ENCODE measurements at regions not wholly inside any gene's neighbourhood (a gene's known extent, or its start where the extent isn't known, plus 50 kb on each side); places are given as distances from the start of the nearest gene placed in this dataset.
"Not testable (repeated sequence)": the region's sequence is repeated elsewhere in the genome, so short reads cannot be mapped to it uniquely, and the experiment has no call there.

DNA sequence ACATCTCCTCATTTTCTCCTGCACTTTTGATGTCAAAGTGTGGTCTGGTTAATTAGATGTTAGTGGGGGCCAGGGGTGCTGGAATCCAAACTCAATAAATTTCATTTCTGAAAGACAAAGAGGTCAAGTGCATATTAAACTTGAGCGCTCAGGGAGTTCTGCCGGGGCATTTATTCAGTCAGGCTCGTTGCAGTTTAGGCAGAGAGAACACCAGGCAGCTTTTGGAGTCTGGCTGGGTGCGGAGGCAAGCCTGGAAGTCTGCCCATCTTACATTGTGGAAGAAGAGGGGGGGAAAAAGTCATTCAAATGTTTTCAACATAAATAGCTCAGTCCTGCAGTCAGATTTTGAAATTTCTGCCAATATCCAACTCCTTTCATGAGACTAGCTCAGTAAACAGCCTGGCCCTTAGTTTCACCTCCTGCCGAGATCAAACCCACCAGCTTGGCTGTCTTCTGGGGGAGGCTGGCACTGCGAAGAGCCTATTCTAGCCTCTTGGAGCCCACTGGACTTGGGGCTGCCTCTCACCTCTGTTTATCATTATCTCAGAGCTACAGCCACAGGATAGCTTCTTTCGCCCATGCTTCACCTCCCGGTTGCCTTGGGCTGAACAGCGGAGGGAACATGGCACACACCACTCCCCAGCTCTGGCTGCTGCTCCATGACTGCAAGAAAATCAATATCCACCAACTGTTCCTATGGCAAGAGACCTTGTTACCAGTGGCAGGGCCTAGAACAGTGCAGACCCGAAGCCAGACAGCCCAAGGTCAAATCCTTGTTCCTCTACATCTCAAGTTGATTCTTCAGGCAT lies 177.4 kb upstream of the CDH5 start:
- FAIRE-seq (no peak), DNase-seq (ENCODE audit: insufficient read length, low spot score) (no peak)
- TF ChIP-seq POLR2A (IDR thresholded peaks at IDR 0.05; ENCODE audit: low read depth, low read length) = no peak

- DNase-seq (ENCODE audit: insufficient read length, low spot score) (no peak), FAIRE-seq (no peak)
- no peak for TF ChIP-seq POLR2A (IDR thresholded peaks at IDR 0.05; ENCODE audit: low read depth, low read length)
Measured at GRCh38 chr16:66186251-66186785, 180.2 kb upstream of the CDH5 start.

GRCh38 chr16:66182592-66182991 lies 183.9 kb upstream of the CDH5 start:
- DNase-seq (ENCODE audit: insufficient read length, low spot score) (no peak), FAIRE-seq (no peak)
- no peak for TF ChIP-seq POLR2A (IDR thresholded peaks at IDR 0.05; ENCODE audit: low read depth, low read length)

GRCh38 chr16:66176731-66177130 lies 189.8 kb upstream of the CDH5 start:
- TF ChIP-seq POLR2A (IDR thresholded peaks at IDR 0.05; ENCODE audit: low read depth, low read length) = no peak
- FAIRE-seq (no peak), DNase-seq (ENCODE audit: insufficient read length, low spot score) (no peak)

DNA sequence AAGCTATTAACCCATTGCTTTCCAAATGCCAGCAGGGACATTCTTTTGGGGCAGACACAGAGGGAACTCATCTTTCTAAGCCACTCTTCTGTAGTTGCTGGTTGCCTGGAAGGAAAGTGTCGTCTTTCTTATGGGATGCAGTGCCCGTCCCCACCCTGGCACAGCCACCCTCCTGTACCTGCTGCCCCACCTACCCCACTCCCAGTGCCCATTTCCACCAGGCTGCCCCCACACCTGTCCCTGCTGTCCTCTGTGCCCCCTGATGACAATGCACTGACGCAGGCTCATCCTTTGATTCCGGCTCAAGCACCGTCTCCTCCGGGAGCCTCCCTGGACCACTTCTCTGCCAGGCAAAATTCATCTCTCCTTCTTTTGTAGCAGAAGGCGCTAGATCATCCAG lies 190.4 kb upstream of the CDH5 start:
- DNase-seq (ENCODE audit: insufficient read length, low spot score) (no peak), FAIRE-seq (no peak)
- no peak for TF ChIP-seq POLR2A (IDR thresholded peaks at IDR 0.05; ENCODE audit: low read depth, low read length)

- no peak for FAIRE-seq
- no peak for DNase-seq (ENCODE audit: insufficient read length, low spot score)
- no peak for TF ChIP-seq POLR2A (IDR thresholded peaks at IDR 0.05; ENCODE audit: low read depth, low read length)
Measured at GRCh38 chr16:66175636-66176035, 190.9 kb upstream of the CDH5 start.

GRCh38 chr16:66175058-66175457 lies 191.4 kb upstream of the CDH5 start:
- DNase-seq (ENCODE audit: insufficient read length, low spot score) = no peak
- TF ChIP-seq POLR2A (IDR thresholded peaks at IDR 0.05; ENCODE audit: low read depth, low read length) = no peak
- FAIRE-seq = no peak

- FAIRE-seq; DNase-seq (ENCODE audit: insufficient read length, low spot score): not testable (repeated sequence)
Measured at GRCh38 chr16:66173796-66174195, 192.7 kb upstream of the CDH5 start.

GRCh38 chr16:66173181-66173580 lies 193.3 kb upstream of the CDH5 start:
- not testable (repeated sequence) for DNase-seq (ENCODE audit: insufficient read length, low spot score)

GRCh38 chr16:66172463-66172862 lies 194.0 kb upstream of the CDH5 start:
- TF ChIP-seq POLR2A (IDR thresholded peaks at IDR 0.05; ENCODE audit: low read depth, low read length) = no peak
- DNase-seq (ENCODE audit: insufficient read length, low spot score) (no peak), FAIRE-seq (no peak)

More at GRCh38 chr16:66173181-66173580, 193.3 kb upstream of the CDH5 start:
- FAIRE-seq = not testable (repeated sequence)

GRCh38 chr16:66171578-66171977 lies 194.9 kb upstream of the CDH5 start:
- FAIRE-seq (no peak), DNase-seq (ENCODE audit: insufficient read length, low spot score) (no peak)
- no peak for TF ChIP-seq POLR2A (IDR thresholded peaks at IDR 0.05; ENCODE audit: low read depth, low read length)

DNA sequence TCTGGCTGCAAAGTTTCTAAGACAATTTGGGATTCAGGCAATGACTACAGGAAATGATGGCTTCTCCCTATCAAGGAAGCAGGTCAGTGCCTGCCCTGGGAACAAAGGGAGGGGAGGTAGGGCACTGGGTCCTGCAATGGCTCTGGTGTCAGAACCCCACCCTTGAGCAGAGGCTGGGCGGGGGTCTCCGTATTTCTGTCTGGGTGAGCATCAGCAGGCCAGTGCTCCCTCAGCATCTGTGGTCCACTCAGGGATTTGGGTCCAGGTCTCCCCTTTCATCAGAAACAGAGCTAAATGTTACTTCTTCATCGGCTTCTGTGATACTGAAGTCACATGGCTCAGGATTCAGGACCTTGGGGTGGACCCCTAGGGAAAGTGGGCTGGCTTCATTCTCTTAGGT lies 195.5 kb upstream of the CDH5 start:
- DNase-seq (ENCODE audit: insufficient read length, low spot score) (no peak), FAIRE-seq (no peak)
- no peak for TF ChIP-seq POLR2A (IDR thresholded peaks at IDR 0.05; ENCODE audit: low read depth, low read length)

DNA sequence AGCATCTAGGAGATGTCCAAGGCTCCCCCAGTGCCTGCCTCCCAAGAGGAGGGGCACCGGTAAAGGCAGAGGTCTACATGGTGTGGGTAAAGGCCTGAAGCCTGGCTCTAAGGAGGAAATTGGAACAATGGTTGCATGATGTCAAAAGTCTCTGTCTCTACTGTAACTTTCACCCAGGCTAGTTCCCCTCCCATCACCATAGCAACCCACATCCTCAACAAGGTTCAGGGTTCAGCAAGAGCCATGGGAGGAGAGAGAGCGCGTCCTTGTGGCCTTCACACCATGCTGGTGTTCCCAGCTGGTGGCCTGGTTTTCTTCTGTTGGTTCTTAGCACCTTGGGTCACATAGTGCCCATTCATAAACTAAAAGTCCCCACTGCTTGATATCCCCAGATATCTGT lies 196.7 kb upstream of the CDH5 start:
- FAIRE-seq = no peak
- DNase-seq (ENCODE audit: insufficient read length, low spot score) = no peak
- TF ChIP-seq POLR2A (IDR thresholded peaks at IDR 0.05; ENCODE audit: low read depth, low read length) = no peak

DNA sequence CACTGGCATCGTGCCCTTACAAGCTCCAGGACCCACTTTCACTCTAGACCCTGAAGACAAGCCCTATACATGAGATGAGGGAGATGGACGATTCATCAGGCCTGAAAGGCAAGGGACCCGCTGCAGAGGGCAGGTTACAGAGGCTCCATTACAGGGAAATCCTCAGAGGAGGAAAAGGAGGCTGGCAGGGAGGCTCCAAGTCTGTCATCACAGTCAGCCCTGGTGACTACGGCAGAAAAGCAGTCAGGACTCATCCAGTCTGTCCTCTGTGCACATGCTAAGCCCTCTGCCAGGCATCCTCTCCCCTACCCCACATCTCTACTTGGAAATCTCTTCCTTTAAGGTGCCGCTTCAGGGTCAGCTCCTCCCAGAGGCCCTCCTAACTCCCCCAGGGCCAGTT lies 197.7 kb upstream of the CDH5 start:
- no peak for FAIRE-seq
- no peak for TF ChIP-seq POLR2A (IDR thresholded peaks at IDR 0.05; ENCODE audit: low read depth, low read length)
- DNase-seq (ENCODE audit: insufficient read length, low spot score) = no peak

DNA sequence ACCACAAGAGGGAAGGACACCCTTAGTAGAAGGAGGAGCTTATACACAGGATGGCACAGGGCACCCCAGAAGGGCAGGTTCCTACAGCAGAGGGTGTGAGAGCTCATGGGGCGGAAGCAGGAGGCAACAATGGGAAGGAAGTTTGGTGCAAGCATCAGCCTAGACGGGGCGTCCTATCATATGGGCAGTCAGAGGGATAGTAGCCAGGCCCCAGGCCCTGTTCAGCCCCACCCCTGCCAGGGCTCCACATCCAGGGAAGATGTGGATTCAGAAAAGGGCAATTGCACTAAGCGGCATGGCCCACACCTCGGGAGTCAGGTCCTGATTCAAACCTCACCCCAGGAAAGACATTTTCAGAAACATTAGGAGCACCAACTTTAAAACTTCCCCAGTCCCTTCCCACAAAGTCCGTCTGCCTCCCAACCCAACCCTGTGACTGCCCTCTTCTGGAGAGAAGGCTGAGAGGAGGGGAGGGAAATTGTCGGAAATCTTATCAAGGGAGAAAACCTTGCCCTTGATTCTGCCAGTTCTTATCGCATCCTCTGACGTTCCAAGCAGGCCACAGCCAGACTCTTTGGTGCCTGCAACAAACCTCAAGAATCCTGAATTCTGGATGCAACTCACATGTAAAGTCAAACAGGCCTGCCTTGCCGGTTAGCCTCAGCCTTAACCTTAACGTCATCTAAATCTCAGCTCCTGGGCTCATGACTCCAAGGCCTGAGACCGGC lies 198.8 kb upstream of the CDH5 start:
- DNase-seq (ENCODE audit: insufficient read length, low spot score) (no peak), FAIRE-seq (no peak)
- TF ChIP-seq POLR2A (IDR thresholded peaks at IDR 0.05; ENCODE audit: low read depth, low read length) = no peak

All from H54 (cell line).